CD4-positive, alpha-beta T cell treated with Interleukin-10 for 1 hour (primary cell): ENCODE measurements at regions not wholly inside any gene's neighbourhood (a gene's known extent, or its start where the extent isn't known, plus 50 kb on each side); places are given as distances from the start of the nearest gene placed in this dataset.

Experiments used
- DNase-seq: peaks from one replicate; pipeline ENCODE4 v3.0.0-alpha.2; 2020

- no peak for DNase-seq
Observed at GRCh38 chr6:156347656-156348055, 429.5 kb upstream of the ARID1B start.

- DNase-seq: no peak
Observed at GRCh38 chr6:156347246-156347645, 429.9 kb upstream of the ARID1B start.

GRCh38 chr6:156345700-156346099 lies 431.5 kb upstream of the ARID1B start:
- no peak for DNase-seq

GRCh38 chr6:156344491-156344890 lies 432.7 kb upstream of the ARID1B start:
- DNase-seq: no peak

GRCh38 chr6:156337801-156338200 lies 439.4 kb upstream of the ARID1B start:
- DNase-seq: no peak

- no peak for DNase-seq
Observed at GRCh38 chr6:156336733-156337132, 440.4 kb upstream of the ARID1B start.

- no peak for DNase-seq
Observed at GRCh38 chr6:156336089-156336488, 441.1 kb upstream of the ARID1B start.

GRCh38 chr6:156334966-156335365 lies 442.2 kb upstream of the ARID1B start:
- no peak for DNase-seq

- no peak for DNase-seq
Observed at GRCh38 chr6:156319707-156320106, 457.5 kb upstream of the ARID1B start.

GRCh38 chr6:156316583-156317125 lies 460.5 kb upstream of the ARID1B start:
- DNase-seq: no peak

GRCh38 chr6:156315146-156315545 lies 462.0 kb upstream of the ARID1B start:
- DNase-seq: no peak

- DNase-seq: no peak
Observed at GRCh38 chr6:156313037-156313436, 464.1 kb upstream of the ARID1B start.

GRCh38 chr6:156311291-156311690 lies 465.9 kb upstream of the ARID1B start:
- DNase-seq: no peak

- no peak for DNase-seq
Observed at GRCh38 chr6:156310701-156311100, 466.5 kb upstream of the ARID1B start.

GRCh38 chr6:156309017-156309416 lies 468.2 kb upstream of the ARID1B start:
- no peak for DNase-seq

- no peak for DNase-seq
Observed at GRCh38 chr6:156308604-156309003, 468.6 kb upstream of the ARID1B start.

- no peak for DNase-seq
Observed at GRCh38 chr6:156306531-156306930, 470.6 kb upstream of the ARID1B start.

- no peak for DNase-seq
Observed at GRCh38 chr6:156283091-156283490, 494.1 kb upstream of the ARID1B start.

GRCh38 chr6:156282087-156282486 lies 495.1 kb upstream of the ARID1B start:
- DNase-seq: no peak

- DNase-seq: no peak
Observed at GRCh38 chr6:156281266-156281665, 495.9 kb upstream of the ARID1B start.

- no peak for DNase-seq
Observed at GRCh38 chr6:156280065-156280464, 497.1 kb upstream of the ARID1B start.

GRCh38 chr6:156279261-156279969 lies 497.8 kb upstream of the ARID1B start:
- DNase-seq: no peak

GRCh38 chr6:156273065-156273711 lies 504.0 kb upstream of the ARID1B start:
- DNase-seq: no peak

GRCh38 chr6:156269751-156270369 lies 507.3 kb upstream of the ARID1B start:
- DNase-seq: no peak
